ENCODE measurements at regions not wholly inside any gene's neighbourhood (a gene's known extent, or its start where the extent isn't known, plus 50 kb on each side); places are given as distances from the start of the nearest gene placed in this dataset.

- ATAC-seq, result no peak
- DNase-seq, result no peak
- no peak overlapping the region for H3K4me3 Mint-ChIP-seq
- peaks cover 45% of the 10 kb centered on the region for H3K27me3 Mint-ChIP-seq
- H3K27ac Mint-ChIP-seq, result no peak overlapping the region
- no peaks in the 10 kb centered on the region for H3K4me1 Mint-ChIP-seq
- peaks cover 2% of the 10 kb centered on the region for H3K36me3 Mint-ChIP-seq (ENCODE audit: low read depth)
- no peaks in the 10 kb centered on the region for H3K9me3 ChIP-seq (ENCODE audit: control insufficient read depth, low read length, poor library complexity, severe bottlenecking)
Observed at GRCh38 chr1:18007391-18008041, 100.1 kb upstream of the IGSF21 start.

- H3K4me3 Mint-ChIP-seq, result no peak overlapping the region
- H3K9me3 ChIP-seq (ENCODE audit: control insufficient read depth, low read length, poor library complexity, severe bottlenecking), result no peaks in the 10 kb centered on the region
- H3K27ac Mint-ChIP-seq, result no peak overlapping the region
- peaks cover 43% of the 10 kb centered on the region for H3K27me3 Mint-ChIP-seq
- no peaks in the 10 kb centered on the region for H3K4me1 Mint-ChIP-seq
- no peak for ATAC-seq
- H3K36me3 Mint-ChIP-seq (ENCODE audit: low read depth), result peaks cover 2% of the 10 kb centered on the region
- DNase-seq, result no peak
Observed at GRCh38 chr1:18008081-18008480, 99.5 kb upstream of the IGSF21 start.

GRCh38 chr1:18009055-18009454, 98.5 kb upstream of the IGSF21 start:
- peaks cover 37% of the 10 kb centered on the region for H3K27me3 Mint-ChIP-seq
- H3K9me3 ChIP-seq (ENCODE audit: control insufficient read depth, low read length, poor library complexity, severe bottlenecking), result no peaks in the 10 kb centered on the region
- no peak overlapping the region for H3K27ac Mint-ChIP-seq
- peaks cover 2% of the 10 kb centered on the region for H3K36me3 Mint-ChIP-seq (ENCODE audit: low read depth)
- H3K4me3 Mint-ChIP-seq, result no peak overlapping the region
- DNase-seq (no peak), ATAC-seq (no peak)
- H3K4me1 Mint-ChIP-seq, result no peaks in the 10 kb centered on the region

- H3K36me3 Mint-ChIP-seq (ENCODE audit: low read depth), result peaks cover 2% of the 10 kb centered on the region
- no peak for DNase-seq
Observed at GRCh38 chr1:18009478-18009961, 98.1 kb upstream of the IGSF21 start.

GRCh38 chr1:18010408-18010807, 97.2 kb upstream of the IGSF21 start:
- Mint-ChIP-seq H3K4me3 (no peak overlapping the region), H3K27ac (no peak overlapping the region), H3K36me3 (ENCODE audit: low read depth) (peaks cover 2% of the 10 kb centered on the region), H3K4me1 (no peaks in the 10 kb centered on the region), H3K27me3 (peaks cover 47% of the 10 kb centered on the region)
- H3K9me3 ChIP-seq (ENCODE audit: control insufficient read depth, low read length, poor library complexity, severe bottlenecking), result no peaks in the 10 kb centered on the region
- no peak for ATAC-seq
- DNase-seq, result no peak

More at GRCh38 chr1:18009478-18009961, 98.1 kb upstream of the IGSF21 start:
- no peaks in the 10 kb centered on the region for H3K9me3 ChIP-seq (ENCODE audit: control insufficient read depth, low read length, poor library complexity, severe bottlenecking)
- no peaks in the 10 kb centered on the region for H3K4me1 Mint-ChIP-seq
- ATAC-seq, result no peak
- no peak overlapping the region for H3K4me3 Mint-ChIP-seq
- H3K27ac Mint-ChIP-seq, result no peak overlapping the region
- peaks cover 39% of the 10 kb centered on the region for H3K27me3 Mint-ChIP-seq

- Mint-ChIP-seq H3K4me1 (no peaks in the 10 kb centered on the region), H3K27ac (no peak overlapping the region), H3K36me3 (ENCODE audit: low read depth) (peaks cover 2% of the 10 kb centered on the region), H3K4me3 (no peak overlapping the region), H3K27me3 (peaks cover 47% of the 10 kb centered on the region)
- ATAC-seq, result no peak
- H3K9me3 ChIP-seq (ENCODE audit: control insufficient read depth, low read length, poor library complexity, severe bottlenecking), result no peaks in the 10 kb centered on the region
- DNase-seq, result no peak
Observed at GRCh38 chr1:18010945-18011344, 96.7 kb upstream of the IGSF21 start.

GRCh38 chr1:18011703-18012102, 95.9 kb upstream of the IGSF21 start:
- no peak for ATAC-seq
- no peak for DNase-seq
- H3K36me3 Mint-ChIP-seq (ENCODE audit: low read depth), result peaks cover 5% of the 10 kb centered on the region
- H3K4me3 Mint-ChIP-seq, result no peak overlapping the region
- no peak overlapping the region for H3K27ac Mint-ChIP-seq
- no peaks in the 10 kb centered on the region for H3K9me3 ChIP-seq (ENCODE audit: control insufficient read depth, low read length, poor library complexity, severe bottlenecking)
- peaks cover 41% of the 10 kb centered on the region for H3K27me3 Mint-ChIP-seq
- no peaks in the 10 kb centered on the region for H3K4me1 Mint-ChIP-seq

GRCh38 chr1:18012686-18013085, 94.9 kb upstream of the IGSF21 start:
- DNase-seq, result no peak
- Mint-ChIP-seq H3K27me3 (peaks cover 40% of the 10 kb centered on the region), H3K4me1 (no peaks in the 10 kb centered on the region), H3K4me3 (no peak overlapping the region), H3K36me3 (ENCODE audit: low read depth) (peaks cover 3% of the 10 kb centered on the region), H3K27ac (no peak overlapping the region)
- no peaks in the 10 kb centered on the region for H3K9me3 ChIP-seq (ENCODE audit: control insufficient read depth, low read length, poor library complexity, severe bottlenecking)
- no peak for ATAC-seq

- Mint-ChIP-seq H3K36me3 (ENCODE audit: low read depth) (peaks cover 3% of the 10 kb centered on the region), H3K27me3 (peaks cover 36% of the 10 kb centered on the region), H3K4me1 (no peaks in the 10 kb centered on the region), H3K27ac (no peak overlapping the region), H3K4me3 (no peak overlapping the region)
- H3K9me3 ChIP-seq (ENCODE audit: control insufficient read depth, low read length, poor library complexity, severe bottlenecking), result no peaks in the 10 kb centered on the region
- DNase-seq (no peak), ATAC-seq (no peak)
Observed at GRCh38 chr1:18013216-18013615, 94.4 kb upstream of the IGSF21 start.

- DNase-seq (no peak), ATAC-seq (no peak)
- Mint-ChIP-seq H3K36me3 (ENCODE audit: low read depth) (peaks cover 3% of the 10 kb centered on the region), H3K27ac (no peak overlapping the region), H3K27me3 (peaks cover 24% of the 10 kb centered on the region), H3K4me1 (no peaks in the 10 kb centered on the region), H3K4me3 (no peak overlapping the region)
- no peaks in the 10 kb centered on the region for H3K9me3 ChIP-seq (ENCODE audit: control insufficient read depth, low read length, poor library complexity, severe bottlenecking)
Observed at GRCh38 chr1:18015719-18016118, 91.9 kb upstream of the IGSF21 start.

- Mint-ChIP-seq H3K4me1 (no peaks in the 10 kb centered on the region), H3K4me3 (no peak overlapping the region), H3K27me3 (peaks cover 34% of the 10 kb centered on the region), H3K27ac (no peak overlapping the region), H3K36me3 (ENCODE audit: low read depth) (peaks cover 3% of the 10 kb centered on the region)
- H3K9me3 ChIP-seq (ENCODE audit: control insufficient read depth, low read length, poor library complexity, severe bottlenecking), result no peaks in the 10 kb centered on the region
- DNase-seq (no peak), ATAC-seq (no peak)
Observed at GRCh38 chr1:18018366-18018765, 89.2 kb upstream of the IGSF21 start.

- no peak overlapping the region for H3K4me3 Mint-ChIP-seq
- H3K36me3 Mint-ChIP-seq (ENCODE audit: low read depth), result peaks cover 3% of the 10 kb centered on the region
- H3K27me3 Mint-ChIP-seq, result peaks cover 35% of the 10 kb centered on the region
- no peaks in the 10 kb centered on the region for H3K9me3 ChIP-seq (ENCODE audit: control insufficient read depth, low read length, poor library complexity, severe bottlenecking)
- H3K27ac Mint-ChIP-seq, result no peak overlapping the region
- DNase-seq, result no peak
- no peak for ATAC-seq
- H3K4me1 Mint-ChIP-seq, result no peaks in the 10 kb centered on the region
Observed at GRCh38 chr1:18020021-18020817, 87.4 kb upstream of the IGSF21 start.

GRCh38 chr1:18021242-18021641, 86.4 kb upstream of the IGSF21 start:
- peaks cover 2% of the 10 kb centered on the region for H3K36me3 Mint-ChIP-seq (ENCODE audit: low read depth)
- H3K4me1 Mint-ChIP-seq, result no peaks in the 10 kb centered on the region
- no peak overlapping the region for H3K27ac Mint-ChIP-seq
- no peaks in the 10 kb centered on the region for H3K9me3 ChIP-seq (ENCODE audit: control insufficient read depth, low read length, poor library complexity, severe bottlenecking)
- ATAC-seq (no peak), DNase-seq (no peak)
- H3K27me3 Mint-ChIP-seq, result peaks cover 40% of the 10 kb centered on the region
- H3K4me3 Mint-ChIP-seq, result no peak overlapping the region
